Liver (tissue), 8 donors: ENCODE measurements at regions not wholly inside any gene's neighbourhood (a gene's known extent, or its start where the extent isn't known, plus 50 kb on each side); places are given as distances from the start of the nearest gene placed in this dataset.

Experiments
- DNase-seq: peaks from one replicate; pipeline ENCODE4 v3.0.0-alpha.2; 2017; ENCODE audit warnings: low spot score
- H3K27ac ChIP-seq, 2 donors: one replicate each; pipeline ENCODE4 v1.7.0; 2013; ENCODE audit warnings: inconsistent platforms in 2 of 2, low read length in 2 of 2, control low read depth in 1 of 2, low read depth in 1 of 2, mild to moderate bottlenecking in 1 of 2
- H3K27me3 ChIP-seq, 4 donors: one replicate each; pipeline versions ENCODE4 v1.6.1 to v1.7.0; 2013; ENCODE audit warnings: low read length in 3 of 4, inconsistent platforms in 1 of 4, mild to moderate bottlenecking in 1 of 4, moderate library complexity in 1 of 4; ENCODE audit not compliant: control insufficient read depth in 4 of 4, insufficient read depth in 4 of 4
- H3K36me3 ChIP-seq, 4 donors: one replicate each; pipeline versions ENCODE4 v1.6.1 to v1.7.0; 2013; ENCODE audit warnings: low read length in 3 of 4, mild to moderate bottlenecking in 3 of 4, low read depth in 1 of 4, moderate library complexity in 1 of 4; ENCODE audit not compliant: control insufficient read depth in 4 of 4, insufficient read depth in 3 of 4
- H3K4me1 ChIP-seq, 4 donors: one replicate each; pipeline versions ENCODE4 v1.6.1 to v1.7.0; 2013; ENCODE audit warnings: low read length in 3 of 4, mild to moderate bottlenecking in 3 of 4, moderate library complexity in 1 of 4; ENCODE audit not compliant: control insufficient read depth in 4 of 4, insufficient read depth in 4 of 4
- H3K4me3 ChIP-seq, 3 donors: one replicate each; pipeline versions ENCODE4 v1.6.1 to v1.7.0; 2013; ENCODE audit warnings: low read length in 3 of 3, control low read depth in 1 of 3, low read depth in 1 of 3, mild to moderate bottlenecking in 1 of 3
- H3K9ac ChIP-seq, 2 donors: one replicate each; pipeline ENCODE4 v1.7.0; 2013; ENCODE audit warnings: low read length in 2 of 2, mild to moderate bottlenecking in 2 of 2, moderate library complexity in 2 of 2, control low read depth in 1 of 2, low read depth in 1 of 2
- H3K9me3 ChIP-seq, 4 donors: one replicate each; pipeline versions ENCODE4 v1.6.1 to v1.7.0; 2013; ENCODE audit warnings: low read length in 3 of 4; ENCODE audit not compliant: control insufficient read depth in 4 of 4
- EGR1 ChIP-seq, 2 donors: IDR thresholded peaks; 2 replicates each; pipeline ENCODE4 v1.6.1; 2016 to 2018; ENCODE audit warnings: antibody characterized with exemption in 2 of 2, low read depth in 2 of 2
- FOXA1 ChIP-seq: IDR thresholded peaks from 2 replicates; pipeline ENCODE4 v1.6.1; 2016; ENCODE audit warnings: antibody characterized with exemption
- GABPA ChIP-seq, 2 donors: IDR thresholded peaks in 1 of 2; conservative IDR thresholded peaks in 1 of 2; 2 replicates each; pipeline ENCODE4 v1.6.1; 2016; ENCODE audit warnings: antibody characterized with exemption in 2 of 2, mild to moderate bottlenecking in 1 of 2, moderate library complexity in 1 of 2
- HNF4A ChIP-seq, 2 donors: conservative IDR thresholded peaks; 2 replicates each; pipeline ENCODE4 v1.6.1; 2016; ENCODE audit warnings: antibody characterized with exemption in 2 of 2, mild to moderate bottlenecking in 2 of 2
- HNF4G ChIP-seq: IDR thresholded peaks from 2 replicates; pipeline ENCODE4 v1.6.1; 2016; ENCODE audit warnings: antibody characterized with exemption
- JUND ChIP-seq, 2 donors: IDR thresholded peaks; 2 replicates each; pipeline ENCODE4 v1.6.1; 2016; ENCODE audit warnings: antibody characterized with exemption in 2 of 2
- NR2F2 ChIP-seq: IDR thresholded peaks from 2 replicates; pipeline ENCODE4 v1.6.1; 2016; ENCODE audit warnings: antibody characterized with exemption
- RAD21 ChIP-seq, 2 donors: IDR thresholded peaks; 2 replicates each; pipeline ENCODE4 v1.6.1; 2016; ENCODE audit warnings: antibody characterized with exemption in 2 of 2, mild to moderate bottlenecking in 2 of 2
- RXRA ChIP-seq, 2 donors: IDR thresholded peaks; 2 replicates each; pipeline ENCODE4 v1.6.1; 2017 to 2018; ENCODE audit warnings: antibody characterized with exemption in 2 of 2, mild to moderate bottlenecking in 1 of 2
- SP1 ChIP-seq: IDR thresholded peaks from 2 replicates; pipeline ENCODE4 v1.6.1; 2018; ENCODE audit warnings: antibody characterized with exemption, mild to moderate bottlenecking
- TAF1 ChIP-seq: conservative IDR thresholded peaks from 2 replicates; pipeline ENCODE4 v1.6.1; 2016; ENCODE audit warnings: antibody characterized with exemption, mild to moderate bottlenecking
- YY1 ChIP-seq: IDR thresholded peaks from 2 replicates; pipeline ENCODE4 v1.6.1; 2016; ENCODE audit warnings: antibody characterized with exemption, mild to moderate bottlenecking
- WGBS: extraction: QIAGEN DNeasy Blood & Tissue Kit; methylation state at CpG from one replicate; pipeline ENCODE4 v1.1.7; 2013; 5-methylcytosine and 5-hydroxymethylcytosine counted together
- TF ChIP-seq, protein P1 (sequence below): IDR thresholded peaks from 2 replicates; pipeline ENCODE4 v1.6.1; 2016; ENCODE audit warnings: antibody characterized with exemption
- TF ChIP-seq, protein P2 (sequence below): fragments of 150-350 bp; IDR thresholded peaks from 2 replicates; pipeline ENCODE4 v1.5.1; 2017; ENCODE audit warnings: improper control_type of control experiment, low read depth, low read length; ENCODE audit not compliant: missing input control
- TF ChIP-seq, protein P3 (sequence below): IDR thresholded peaks from 2 replicates; pipeline ENCODE4 v1.6.1; 2016; ENCODE audit warnings: antibody characterized with exemption, mild to moderate bottlenecking
- TF ChIP-seq, protein P4 (sequence below): IDR thresholded peaks from 2 replicates; pipeline ENCODE4 v1.6.1; 2016; ENCODE audit warnings: antibody characterized with exemption
- donor health status: healthy.
- donor health status: healthy.
- donor health status: healthy.
- donor health status: healthy.
- donor health status: healthy.

DNA sequence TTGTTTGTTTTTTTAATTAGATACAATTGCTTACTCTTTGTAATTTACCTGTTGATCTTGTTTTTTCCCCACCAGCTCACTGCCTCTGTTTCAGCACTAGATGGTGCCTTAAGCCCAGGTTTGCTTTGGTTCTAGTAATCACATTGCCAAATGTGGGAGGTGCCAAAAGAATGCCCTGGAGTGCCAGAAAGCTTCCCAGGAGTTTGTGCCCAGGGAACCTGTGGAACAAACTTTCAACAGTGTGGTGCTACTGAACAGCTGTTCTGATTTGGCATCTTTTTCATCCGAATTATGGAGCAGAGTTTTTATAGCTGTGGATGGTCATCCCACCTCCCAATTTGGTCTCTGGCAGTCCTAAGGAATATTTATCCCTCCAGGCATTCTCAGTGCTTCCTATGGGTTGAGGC is 1000.7 kb downstream of the STIM2 start:
- no peaks in the 10 kb centered on the region for H3K36me3 ChIP-seq
- DNase-seq: no peak
- TF ChIP-seq HNF4A (conservative IDR thresholded peaks at IDR 0.05): peak in 1 of 2 donors; percentile 3
- TF ChIP-seq, protein P1, sequence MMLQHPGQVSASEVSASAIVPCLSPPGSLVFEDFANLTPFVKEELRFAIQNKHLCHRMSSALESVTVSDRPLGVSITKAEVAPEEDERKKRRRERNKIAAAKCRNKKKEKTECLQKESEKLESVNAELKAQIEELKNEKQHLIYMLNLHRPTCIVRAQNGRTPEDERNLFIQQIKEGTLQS: no peak
- no peak for TF ChIP-seq RXRA (IDR thresholded peaks at IDR 0.05)
- TF ChIP-seq RAD21 (IDR thresholded peaks at IDR 0.05): peak; percentile 91 to 95
- TF ChIP-seq, protein P2, sequence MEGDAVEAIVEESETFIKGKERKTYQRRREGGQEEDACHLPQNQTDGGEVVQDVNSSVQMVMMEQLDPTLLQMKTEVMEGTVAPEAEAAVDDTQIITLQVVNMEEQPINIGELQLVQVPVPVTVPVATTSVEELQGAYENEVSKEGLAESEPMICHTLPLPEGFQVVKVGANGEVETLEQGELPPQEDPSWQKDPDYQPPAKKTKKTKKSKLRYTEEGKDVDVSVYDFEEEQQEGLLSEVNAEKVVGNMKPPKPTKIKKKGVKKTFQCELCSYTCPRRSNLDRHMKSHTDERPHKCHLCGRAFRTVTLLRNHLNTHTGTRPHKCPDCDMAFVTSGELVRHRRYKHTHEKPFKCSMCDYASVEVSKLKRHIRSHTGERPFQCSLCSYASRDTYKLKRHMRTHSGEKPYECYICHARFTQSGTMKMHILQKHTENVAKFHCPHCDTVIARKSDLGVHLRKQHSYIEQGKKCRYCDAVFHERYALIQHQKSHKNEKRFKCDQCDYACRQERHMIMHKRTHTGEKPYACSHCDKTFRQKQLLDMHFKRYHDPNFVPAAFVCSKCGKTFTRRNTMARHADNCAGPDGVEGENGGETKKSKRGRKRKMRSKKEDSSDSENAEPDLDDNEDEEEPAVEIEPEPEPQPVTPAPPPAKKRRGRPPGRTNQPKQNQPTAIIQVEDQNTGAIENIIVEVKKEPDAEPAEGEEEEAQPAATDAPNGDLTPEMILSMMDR: peak; percentile 70
- TF ChIP-seq JUND (IDR thresholded peaks at IDR 0.05): no peak
- TF ChIP-seq, protein P3, sequence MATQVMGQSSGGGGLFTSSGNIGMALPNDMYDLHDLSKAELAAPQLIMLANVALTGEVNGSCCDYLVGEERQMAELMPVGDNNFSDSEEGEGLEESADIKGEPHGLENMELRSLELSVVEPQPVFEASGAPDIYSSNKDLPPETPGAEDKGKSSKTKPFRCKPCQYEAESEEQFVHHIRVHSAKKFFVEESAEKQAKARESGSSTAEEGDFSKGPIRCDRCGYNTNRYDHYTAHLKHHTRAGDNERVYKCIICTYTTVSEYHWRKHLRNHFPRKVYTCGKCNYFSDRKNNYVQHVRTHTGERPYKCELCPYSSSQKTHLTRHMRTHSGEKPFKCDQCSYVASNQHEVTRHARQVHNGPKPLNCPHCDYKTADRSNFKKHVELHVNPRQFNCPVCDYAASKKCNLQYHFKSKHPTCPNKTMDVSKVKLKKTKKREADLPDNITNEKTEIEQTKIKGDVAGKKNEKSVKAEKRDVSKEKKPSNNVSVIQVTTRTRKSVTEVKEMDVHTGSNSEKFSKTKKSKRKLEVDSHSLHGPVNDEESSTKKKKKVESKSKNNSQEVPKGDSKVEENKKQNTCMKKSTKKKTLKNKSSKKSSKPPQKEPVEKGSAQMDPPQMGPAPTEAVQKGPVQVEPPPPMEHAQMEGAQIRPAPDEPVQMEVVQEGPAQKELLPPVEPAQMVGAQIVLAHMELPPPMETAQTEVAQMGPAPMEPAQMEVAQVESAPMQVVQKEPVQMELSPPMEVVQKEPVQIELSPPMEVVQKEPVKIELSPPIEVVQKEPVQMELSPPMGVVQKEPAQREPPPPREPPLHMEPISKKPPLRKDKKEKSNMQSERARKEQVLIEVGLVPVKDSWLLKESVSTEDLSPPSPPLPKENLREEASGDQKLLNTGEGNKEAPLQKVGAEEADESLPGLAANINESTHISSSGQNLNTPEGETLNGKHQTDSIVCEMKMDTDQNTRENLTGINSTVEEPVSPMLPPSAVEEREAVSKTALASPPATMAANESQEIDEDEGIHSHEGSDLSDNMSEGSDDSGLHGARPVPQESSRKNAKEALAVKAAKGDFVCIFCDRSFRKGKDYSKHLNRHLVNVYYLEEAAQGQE: no peak
- no peak for TF ChIP-seq HNF4G
- no peak for TF ChIP-seq EGR1 (IDR thresholded peaks at IDR 0.05; ENCODE audit: low read depth in 2 of 2)
- TF ChIP-seq, protein P4, sequence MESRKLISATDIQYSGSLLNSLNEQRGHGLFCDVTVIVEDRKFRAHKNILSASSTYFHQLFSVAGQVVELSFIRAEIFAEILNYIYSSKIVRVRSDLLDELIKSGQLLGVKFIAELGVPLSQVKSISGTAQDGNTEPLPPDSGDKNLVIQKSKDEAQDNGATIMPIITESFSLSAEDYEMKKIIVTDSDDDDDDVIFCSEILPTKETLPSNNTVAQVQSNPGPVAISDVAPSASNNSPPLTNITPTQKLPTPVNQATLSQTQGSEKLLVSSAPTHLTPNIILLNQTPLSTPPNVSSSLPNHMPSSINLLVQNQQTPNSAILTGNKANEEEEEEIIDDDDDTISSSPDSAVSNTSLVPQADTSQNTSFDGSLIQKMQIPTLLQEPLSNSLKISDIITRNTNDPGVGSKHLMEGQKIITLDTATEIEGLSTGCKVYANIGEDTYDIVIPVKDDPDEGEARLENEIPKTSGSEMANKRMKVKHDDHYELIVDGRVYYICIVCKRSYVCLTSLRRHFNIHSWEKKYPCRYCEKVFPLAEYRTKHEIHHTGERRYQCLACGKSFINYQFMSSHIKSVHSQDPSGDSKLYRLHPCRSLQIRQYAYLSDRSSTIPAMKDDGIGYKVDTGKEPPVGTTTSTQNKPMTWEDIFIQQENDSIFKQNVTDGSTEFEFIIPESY: no peak
- no peak for TF ChIP-seq SP1
- TF ChIP-seq NR2F2: no peak
- no peak overlapping the region for H3K4me3 ChIP-seq
- H3K4me1 ChIP-seq: no peaks in the 10 kb centered on the region
- no peaks in the 10 kb centered on the region for H3K9me3 ChIP-seq
- no peak overlapping the region for H3K9ac ChIP-seq
- WGBS: 39% methylated on average over 1 of the region's 1 CpG
- H3K27ac ChIP-seq: no peak overlapping the region
- H3K27me3 ChIP-seq: peaks cover 0 to 6% (median 0%) of the 10 kb centered on the region in 4 donors

DNA sequence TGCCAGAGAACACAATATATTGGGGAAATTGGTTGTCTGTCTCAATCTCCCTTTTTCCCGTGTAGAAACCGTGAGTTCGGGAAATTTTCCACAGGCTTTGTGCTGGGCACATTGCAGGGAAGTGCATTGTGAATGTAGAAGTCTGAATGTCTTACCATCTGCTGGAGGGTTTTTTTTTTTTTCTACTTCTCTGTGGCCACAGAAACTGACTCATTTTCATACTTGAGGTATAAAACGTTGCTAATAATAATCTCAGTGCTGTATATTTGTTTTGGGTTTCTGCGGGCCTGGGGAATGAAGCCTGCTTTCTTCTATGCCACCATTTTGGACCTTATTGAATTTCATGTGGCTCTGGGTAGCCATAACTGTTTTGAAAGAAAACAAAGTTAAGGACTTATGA is 1001.2 kb downstream of the STIM2 start:
- WGBS: 70% methylated on average over 5 of the region's 5 CpGs
- no peak for TF ChIP-seq EGR1 (IDR thresholded peaks at IDR 0.05; ENCODE audit: low read depth in 2 of 2)
- no peak for TF ChIP-seq RXRA (IDR thresholded peaks at IDR 0.05)
- no peak for TF ChIP-seq HNF4G
- no peak for TF ChIP-seq HNF4A (conservative IDR thresholded peaks at IDR 0.05)
- TF ChIP-seq JUND (IDR thresholded peaks at IDR 0.05): no peak
- TF ChIP-seq YY1: no peak
- no peak for TF ChIP-seq RAD21 (IDR thresholded peaks at IDR 0.05)
- TF ChIP-seq, protein P2: no peak
- TF ChIP-seq FOXA1: no peak
- no peak for TF ChIP-seq SP1
- TF ChIP-seq, protein P1: no peak
- TF ChIP-seq GABPA (IDR thresholded peaks at IDR 0.05 in 1 of 2, conservative IDR thresholded peaks at IDR 0.05 in 1 of 2): no peak
- no peak for TF ChIP-seq TAF1
- TF ChIP-seq NR2F2: no peak
- TF ChIP-seq, protein P4: no peak
- H3K27ac ChIP-seq: no peak overlapping the region

More for the DNA sequence above, 1001.2 kb downstream of the STIM2 start:
- no peaks in the 10 kb centered on the region for H3K4me1 ChIP-seq
- no peaks in the 10 kb centered on the region for H3K9me3 ChIP-seq
- no peak overlapping the region for H3K9ac ChIP-seq
- H3K4me3 ChIP-seq: no peak overlapping the region
- no peaks in the 10 kb centered on the region for H3K36me3 ChIP-seq
- DNase-seq: no peak
- peaks cover 0 to 6% (median 0%) of the 10 kb centered on the region in 4 donors for H3K27me3 ChIP-seq
